Endothelial cell of umbilical vein (primary cell): ENCODE measurements at regions not wholly inside any gene's neighbourhood (a gene's known extent, or its start where the extent isn't known, plus 50 kb on each side); places are given as distances from the start of the nearest gene placed in this dataset.

Experiments used
- EZH2 ChIP-seq: IDR thresholded peaks from 2 replicates; pipeline ENCODE4 v1.6.1; 2012; ENCODE audit warnings: borderline replicate concordance, low read depth, mild to moderate bottlenecking, moderate library complexity, low read length, inconsistent platforms; ENCODE audit not compliant: severe bottlenecking
- FOS ChIP-seq: IDR thresholded peaks from 2 replicates; pipeline ENCODE4 v1.6.1; 2011; ENCODE audit warnings: mild to moderate bottlenecking, low read length, moderate library complexity, borderline replicate concordance; ENCODE audit not compliant: insufficient read depth
- MYC ChIP-seq: IDR thresholded peaks from one replicate; pipeline ENCODE4 v1.6.1; 2011; ENCODE audit warnings: mild to moderate bottlenecking, low read depth, low read length
- POLR2A ChIP-seq: IDR thresholded peaks from 2 replicates; pipeline ENCODE4 v1.6.1; 2012; ENCODE audit warnings: low read depth, mild to moderate bottlenecking, control low read depth, low read length
- POLR2AphosphoS5 ChIP-seq: IDR thresholded peaks from 2 replicates; pipeline ENCODE4 v1.6.1; 2012; ENCODE audit warnings: low read depth, mild to moderate bottlenecking, control low read depth, low read length, moderate library complexity; ENCODE audit not compliant: insufficient read depth
- TF ChIP-seq, protein P1 (sequence below), 2 donors: IDR thresholded peaks; 1 replicate in 1 of 2; 2 replicates in 1 of 2; pipeline ENCODE4 v1.5.1; 2011; ENCODE audit warnings: low read length in 2 of 2, mild to moderate bottlenecking in 2 of 2, moderate library complexity in 2 of 2, control low read depth in 1 of 2, inconsistent platforms in 1 of 2, low read depth in 1 of 2; ENCODE audit not compliant: insufficient read depth in 1 of 2; ENCODE audit errors: extremely low read depth in 1 of 2
- TF ChIP-seq, protein P2 (sequence below): IDR thresholded peaks from 2 replicates; pipeline ENCODE4 v1.6.1; 2011; ENCODE audit not compliant: insufficient read depth, insufficient read length

DNA sequence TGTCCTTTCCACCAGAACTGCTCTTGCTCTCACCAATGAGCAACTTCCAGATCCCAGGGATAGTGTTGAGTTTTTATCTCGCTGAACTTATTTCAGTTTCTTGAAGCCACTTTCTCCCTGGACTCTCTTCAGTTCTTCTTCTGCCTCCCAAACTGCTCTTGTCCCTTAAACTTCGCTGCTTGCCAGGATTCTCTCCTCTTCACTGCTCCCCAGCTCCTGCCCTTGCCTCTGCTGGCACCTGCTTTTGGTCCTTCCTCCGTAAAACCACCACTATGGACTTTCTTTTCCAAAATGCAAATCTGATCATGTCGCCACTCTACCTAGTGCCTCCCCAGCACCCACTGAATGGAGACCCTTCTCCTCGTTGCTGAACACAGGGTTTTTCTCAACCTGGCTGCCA is 92.8 kb upstream of the PALS2 start:
- TF ChIP-seq, protein P1, sequence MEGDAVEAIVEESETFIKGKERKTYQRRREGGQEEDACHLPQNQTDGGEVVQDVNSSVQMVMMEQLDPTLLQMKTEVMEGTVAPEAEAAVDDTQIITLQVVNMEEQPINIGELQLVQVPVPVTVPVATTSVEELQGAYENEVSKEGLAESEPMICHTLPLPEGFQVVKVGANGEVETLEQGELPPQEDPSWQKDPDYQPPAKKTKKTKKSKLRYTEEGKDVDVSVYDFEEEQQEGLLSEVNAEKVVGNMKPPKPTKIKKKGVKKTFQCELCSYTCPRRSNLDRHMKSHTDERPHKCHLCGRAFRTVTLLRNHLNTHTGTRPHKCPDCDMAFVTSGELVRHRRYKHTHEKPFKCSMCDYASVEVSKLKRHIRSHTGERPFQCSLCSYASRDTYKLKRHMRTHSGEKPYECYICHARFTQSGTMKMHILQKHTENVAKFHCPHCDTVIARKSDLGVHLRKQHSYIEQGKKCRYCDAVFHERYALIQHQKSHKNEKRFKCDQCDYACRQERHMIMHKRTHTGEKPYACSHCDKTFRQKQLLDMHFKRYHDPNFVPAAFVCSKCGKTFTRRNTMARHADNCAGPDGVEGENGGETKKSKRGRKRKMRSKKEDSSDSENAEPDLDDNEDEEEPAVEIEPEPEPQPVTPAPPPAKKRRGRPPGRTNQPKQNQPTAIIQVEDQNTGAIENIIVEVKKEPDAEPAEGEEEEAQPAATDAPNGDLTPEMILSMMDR (IDR thresholded peaks at IDR 0.05; ENCODE audit: extremely low read depth in 1 of 2, insufficient read depth in 1 of 2, low read depth in 1 of 2, low read length in 2 of 2): no peak
- TF ChIP-seq POLR2AphosphoS5: no peak
- TF ChIP-seq EZH2: no peak
- TF ChIP-seq POLR2A: no peak
- TF ChIP-seq, protein P2, sequence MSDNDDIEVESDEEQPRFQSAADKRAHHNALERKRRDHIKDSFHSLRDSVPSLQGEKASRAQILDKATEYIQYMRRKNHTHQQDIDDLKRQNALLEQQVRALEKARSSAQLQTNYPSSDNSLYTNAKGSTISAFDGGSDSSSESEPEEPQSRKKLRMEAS: no peak
- no peak for TF ChIP-seq MYC
- TF ChIP-seq FOS: no peak
